H1 (cell line): ENCODE measurements at regions not wholly inside any gene's neighbourhood (a gene's known extent, or its start where the extent isn't known, plus 50 kb on each side); places are given as distances from the start of the nearest gene placed in this dataset.

ENCODE experiments used
- CTCF ChIA-PET: fragments of 300-600 bp; sonication (Branson Sonifier 250); formaldehyde crosslinking; loops from one replicate; lab custom pipeline; 2021; ENCODE audit not compliant: partially characterized antibody; lab: Charles Lee
- POLR2A ChIA-PET: fragments of 300-600 bp; sonication (Branson Sonifier 250); formaldehyde crosslinking; loops from one replicate; lab custom pipeline; 2021; ENCODE audit warnings: inconsistent platforms; ENCODE audit not compliant: partially characterized antibody; lab: Charles Lee
- DNase-seq, 2 experiments: peaks; one replicate each; pipeline versions ENCODE4 v3.0.0 to v3.0.0-alpha.2; 2010 to 2022; ENCODE audit warnings: low spot score in 2 of 2, low read depth in 1 of 2, mixed read lengths in 1 of 2
- FAIRE-seq: peaks from 2 replicates; lab custom pipeline; 2011; peaks lifted over from hg19 to GRCh38; lab: Jason Lieb, UNC
- H2AFZ ChIP-seq: 2 replicates; pipeline ENCODE4 v1.8.1; 2012; ENCODE audit warnings: low read length, inconsistent platforms
- H2AK5ac ChIP-seq: 2 replicates; pipeline ENCODE4 v1.6.1; 2013; ENCODE audit warnings: low read depth, low read length
- H2BK120ac ChIP-seq: replicated peaks from 2 replicates; pipeline ENCODE3; 2013; ENCODE audit warnings: low read depth, low read length, inconsistent platforms
- H2BK12ac ChIP-seq: 2 replicates; pipeline ENCODE4 v1.6.1; 2013; ENCODE audit warnings: low read depth, low read length
- H2BK15ac ChIP-seq: 2 replicates; pipeline ENCODE4 v1.6.1; 2013; ENCODE audit warnings: low read length
- H2BK20ac ChIP-seq: 2 replicates; pipeline ENCODE4 v1.6.1; 2013; ENCODE audit warnings: low read length
- H2BK5ac ChIP-seq: 2 replicates; pipeline ENCODE4 v1.6.1; 2013; ENCODE audit warnings: low read depth, low read length
- H3K14ac ChIP-seq: 2 replicates; pipeline ENCODE4 v1.6.1; 2013; ENCODE audit warnings: inconsistent platforms; ENCODE audit not compliant: insufficient read length
- H3K18ac ChIP-seq: 2 replicates; pipeline ENCODE4 v1.6.1; 2013; ENCODE audit warnings: low read length; ENCODE audit errors: extremely low read depth
- H3K23ac ChIP-seq: 2 replicates; pipeline ENCODE4 v1.6.1; 2013; ENCODE audit warnings: inconsistent platforms; ENCODE audit not compliant: insufficient read length
- H3K23me2 ChIP-seq: 2 replicates; pipeline ENCODE4 v1.6.1; 2013; ENCODE audit warnings: low read depth, low read length
- H3K27ac ChIP-seq: 2 replicates; pipeline ENCODE4 v1.6.1; 2011; ENCODE audit warnings: low read depth, low read length, inconsistent platforms
- H3K27me3 ChIP-seq, 4 experiments: replicated peaks in 1 of 4; 1 replicate in 1 of 4; 2 replicates in 3 of 4; pipeline versions ENCODE4 v1.6.1 to v1.8.1; 2011 to 2013; ENCODE audit warnings: low read length in 3 of 4, mild to moderate bottlenecking in 3 of 4, inconsistent platforms in 2 of 4, mixed read lengths in 2 of 4, moderate library complexity in 1 of 4; ENCODE audit not compliant: control insufficient read depth in 3 of 4, insufficient read depth in 3 of 4; ENCODE audit errors: extremely low read depth in 1 of 4
- H3K36me3 ChIP-seq, 4 experiments: 2 replicates each; pipeline versions ENCODE4 v1.6.1 to v1.8.1; 2011 to 2013; ENCODE audit warnings: mild to moderate bottlenecking in 4 of 4, low read length in 3 of 4, moderate library complexity in 2 of 4, control low read depth in 1 of 4, inconsistent platforms in 1 of 4; ENCODE audit not compliant: insufficient read depth in 4 of 4, control insufficient read depth in 2 of 4
- H3K4ac ChIP-seq: replicated peaks from 2 replicates; pipeline ENCODE3; 2013; ENCODE audit warnings: low read length, low read depth, mixed read lengths, inconsistent platforms; ENCODE audit not compliant: insufficient read length
- H3K4me1 ChIP-seq, 4 experiments: replicated peaks in 1 of 4; 1 replicate in 1 of 4; 2 replicates in 3 of 4; pipeline versions ENCODE4 v1.6.1 to v1.8.1; 2011 to 2013; ENCODE audit warnings: low read length in 3 of 4, inconsistent platforms in 2 of 4, mixed read lengths in 1 of 4; ENCODE audit not compliant: insufficient read depth in 4 of 4, control insufficient read depth in 3 of 4
- H3K4me2 ChIP-seq, 2 experiments: 2 replicates each; pipeline versions ENCODE4 v1.6.1 to v1.8.1; 2011 to 2013; ENCODE audit warnings: low read depth in 2 of 2, low read length in 2 of 2, control low read depth in 1 of 2, inconsistent platforms in 1 of 2, mild to moderate bottlenecking in 1 of 2; ENCODE audit not compliant: insufficient read depth in 1 of 2
- H3K4me3 ChIP-seq, 4 experiments: fragments of 200-600, 300-600 bp in 1 of 4; sonication (generic), shearing (Covaris generic), sonication (Bioruptor Twin) in 1 of 4; 2 replicates each; pipeline versions ENCODE4 v1.5.1 to v1.8.1; 2011 to 2016; ENCODE audit warnings: low read length in 4 of 4, low read depth in 3 of 4, control low read depth in 2 of 4, inconsistent platforms in 2 of 4, mild to moderate bottlenecking in 2 of 4, mixed read lengths in 1 of 4, moderate library complexity in 1 of 4; ENCODE audit not compliant: insufficient read depth in 2 of 4; ENCODE audit errors: extremely low read depth in 1 of 4
- H3K56ac ChIP-seq: replicated peaks from 2 replicates; pipeline ENCODE3; 2013; ENCODE audit warnings: low read depth, mild to moderate bottlenecking, mixed read lengths, low read length, inconsistent platforms; ENCODE audit not compliant: insufficient read length
- H3K79me1 ChIP-seq: 2 replicates; pipeline ENCODE4 v1.6.1; 2013; ENCODE audit warnings: low read depth, low read length, control low read depth
- H3K79me2 ChIP-seq, 2 experiments: 2 replicates each; pipeline versions ENCODE4 v1.6.1 to v1.8.1; 2012 to 2013; ENCODE audit warnings: low read length in 2 of 2, mild to moderate bottlenecking in 2 of 2, inconsistent platforms in 1 of 2; ENCODE audit not compliant: insufficient read depth in 2 of 2, control insufficient read depth in 1 of 2
- H3K9ac ChIP-seq, 4 experiments: replicated peaks in 1 of 4; 1 replicate in 1 of 4; 2 replicates in 3 of 4; pipeline versions ENCODE4 v1.6.1 to v1.8.1; 2011 to 2013; ENCODE audit warnings: low read depth in 3 of 4, low read length in 3 of 4, control low read depth in 2 of 4, mild to moderate bottlenecking in 2 of 4, moderate library complexity in 2 of 4, inconsistent platforms in 1 of 4; ENCODE audit errors: extremely low read depth in 1 of 4
- H3K9me3 ChIP-seq, 2 experiments: 2 replicates each; pipeline versions ENCODE4 v1.6.1 to v1.8.1; 2012 to 2013; ENCODE audit warnings: mild to moderate bottlenecking in 2 of 2, moderate library complexity in 2 of 2, control low read depth in 1 of 2, inconsistent platforms in 1 of 2, low read depth in 1 of 2, low read length in 1 of 2, mixed read lengths in 1 of 2; ENCODE audit not compliant: insufficient read depth in 2 of 2
- H4K20me1 ChIP-seq, 2 experiments: replicated peaks in 1 of 2; 2 replicates each; pipeline versions ENCODE3 to v1.8.1; 2011 to 2013; ENCODE audit warnings: inconsistent platforms in 2 of 2, low read length in 2 of 2, mild to moderate bottlenecking in 1 of 2; ENCODE audit not compliant: insufficient read depth in 2 of 2, control insufficient read depth in 1 of 2
- H4K5ac ChIP-seq: 2 replicates; pipeline ENCODE4 v1.6.1; 2013; ENCODE audit warnings: low read length, low read depth, mixed read lengths, inconsistent platforms; ENCODE audit not compliant: insufficient read length
- H4K8ac ChIP-seq: 2 replicates; pipeline ENCODE4 v1.8.0; 2013; ENCODE audit warnings: mild to moderate bottlenecking, moderate library complexity, low read length, inconsistent platforms; ENCODE audit not compliant: insufficient read depth; ENCODE audit errors: extremely low read depth
- H4K91ac ChIP-seq: replicated peaks from 2 replicates; pipeline ENCODE3; 2013; ENCODE audit warnings: low read length, mixed read lengths, inconsistent platforms; ENCODE audit not compliant: insufficient read length
- SIN3A ChIP-seq, 2 experiments: IDR thresholded peaks in 1 of 2; conservative IDR thresholded peaks in 1 of 2; 2 replicates each; pipeline ENCODE4 v1.6.1; 2011 to 2012; ENCODE audit warnings: low read length in 2 of 2, improper control_type of control experiment in 1 of 2, low read depth in 1 of 2, mild to moderate bottlenecking in 1 of 2
- WGBS, 2 experiments: shearing (Covaris generic) in 1 of 2; methylation state at CpG; one replicate each; pipeline versions ENCODE4 v1.1.6 to v1.1.7; 2013 to 2015; ENCODE audit warnings: low lambda C conversion rate in 2 of 2, mixed read lengths in 2 of 2, inconsistent platforms in 1 of 2, low coverage in 1 of 2, missing lambda C conversion rate in 1 of 2; ENCODE audit not compliant: insufficient replicate concordance in 2 of 2, insufficient coverage in 1 of 2, insufficient read length in 1 of 2; ENCODE audit errors: extremely low coverage in 1 of 2, missing lambda C conversion rate in 1 of 2; 5-methylcytosine and 5-hydroxymethylcytosine counted together

GRCh38 chr21:20783611-20784010, 214.6 kb upstream of the NCAM2 start:
- H4K20me1 ChIP-seq, result no peaks in the 10 kb centered on the region
- no peak for FAIRE-seq
- no peak overlapping the region for H3K23ac ChIP-seq
- H3K56ac ChIP-seq, result no peak overlapping the region
- no peak overlapping the region for H3K4me3 ChIP-seq
- POLR2A ChIA-PET, result no interaction called here
- CTCF ChIA-PET, result no interaction called here
- H3K4ac ChIP-seq, result no peak overlapping the region
- no peak overlapping the region for H2BK120ac ChIP-seq
- H2BK5ac ChIP-seq, result no peak overlapping the region
- H3K18ac ChIP-seq, result no peak overlapping the region
- no peak for DNase-seq
- H3K79me2 ChIP-seq, result no peaks in the 10 kb centered on the region
- H3K9ac ChIP-seq, result no peak overlapping the region
- peaks cover 14 to 16% of the 10 kb centered on the region in 2 experiments for H3K9me3 ChIP-seq
- 89% methylated on average over 5 of the region's 5 CpGs; no CpG with 5 or more reads in 1 of the 2 experiments for WGBS, 2 experiments
- H4K91ac ChIP-seq, result no peak overlapping the region
- no peak overlapping the region for H2BK12ac ChIP-seq
- no peaks in the 10 kb centered on the region for H3K27me3 ChIP-seq
- H3K27ac ChIP-seq, result no peak overlapping the region
- no peak overlapping the region for H4K8ac ChIP-seq
- H3K4me1 ChIP-seq, result no peaks in the 10 kb centered on the region
- H3K14ac ChIP-seq, result no peak overlapping the region
- H3K4me2 ChIP-seq, result no peak overlapping the region
- TF ChIP-seq SIN3A (conservative IDR thresholded peaks at IDR 0.05 in 1 of 2, IDR thresholded peaks at IDR 0.05 in 1 of 2; ENCODE audit: low read depth in 1 of 2, low read length in 2 of 2), result no peak
- TF ChIP-seq, all 59 proteins: peak for 0
- Histone ChIP-seq H2AK5ac (no peak overlapping the region), H3K79me1 (no peaks in the 10 kb centered on the region), H2BK20ac (no peak overlapping the region), H3K36me3 (peaks cover 0 to 10% (median 0%) of the 10 kb centered on the region in 4 experiments; a peak in 4 of 8 replicates), H2BK15ac (no peak overlapping the region), H4K5ac (no peak overlapping the region), H2AFZ (no peak overlapping the region), H3K23me2 (no peaks in the 10 kb centered on the region)
